HG02884 (cell line): ENCODE measurements at regions not wholly inside any gene's neighbourhood (a gene's known extent, or its start where the extent isn't known, plus 50 kb on each side); places are given as distances from the start of the nearest gene placed in this dataset.
A peak's percentile ranks its signal among the peaks of the same experiment; 100 is the strongest.
"Not testable (repeated sequence)": the region's sequence is repeated elsewhere in the genome, so short reads cannot be mapped to it uniquely, and the experiment has no call there.

ENCODE experiments used
- ATAC-seq: cut with Tn5 transposase; IDR thresholded peaks from one replicate; pipeline ENCODE4 v1.9.1; 2021; ENCODE audit warnings: mild to moderate bottlenecking, moderate library complexity; ENCODE audit not compliant: unreplicated experiment

- ATAC-seq, result no peak
Measured at GRCh38 chr2:11877764-11878163, 131.3 kb downstream of the LPIN1 start.

DNA sequence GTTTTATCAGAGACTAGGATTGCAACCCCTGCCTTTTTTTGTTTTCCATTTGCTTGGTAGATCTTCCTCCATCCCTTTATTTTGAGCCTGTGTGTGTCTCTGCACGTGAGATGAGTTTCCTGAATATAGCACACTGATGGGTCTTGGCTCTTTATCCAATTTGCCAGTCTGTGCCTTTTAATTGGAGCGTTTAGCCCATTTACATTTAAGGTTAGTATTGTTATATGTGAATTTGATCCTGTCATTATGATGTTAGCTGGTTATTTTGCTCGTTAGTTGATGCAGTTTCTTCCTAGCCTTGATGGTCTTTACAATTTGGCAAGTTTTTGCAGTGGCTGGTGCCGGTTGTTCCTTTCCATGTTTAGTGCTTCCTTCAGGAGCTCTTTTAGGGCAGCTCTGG is 138.8 kb downstream of the LPIN1 start:
- not testable (repeated sequence) for ATAC-seq

DNA sequence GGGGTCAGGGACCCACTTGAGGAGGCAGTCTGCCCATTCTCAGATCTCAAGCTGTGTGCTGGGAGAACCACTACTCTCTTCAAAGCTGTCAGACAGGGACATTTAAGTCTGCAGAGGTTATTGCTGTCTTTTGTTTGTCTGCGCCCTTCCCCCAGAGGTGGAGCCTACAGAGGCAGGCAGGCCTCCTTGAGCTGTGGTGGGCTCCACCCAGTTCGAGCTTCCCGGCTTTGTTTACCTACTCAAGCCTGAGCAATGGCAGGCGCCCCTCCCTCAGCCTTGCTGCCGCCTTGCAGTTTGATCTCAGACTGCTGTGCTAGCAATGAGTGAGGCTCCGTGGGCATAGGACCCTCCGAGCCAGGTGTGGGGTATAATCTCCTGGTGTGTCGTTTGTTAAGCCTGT is 140.5 kb downstream of the LPIN1 start:
- not testable (repeated sequence) for ATAC-seq

DNA sequence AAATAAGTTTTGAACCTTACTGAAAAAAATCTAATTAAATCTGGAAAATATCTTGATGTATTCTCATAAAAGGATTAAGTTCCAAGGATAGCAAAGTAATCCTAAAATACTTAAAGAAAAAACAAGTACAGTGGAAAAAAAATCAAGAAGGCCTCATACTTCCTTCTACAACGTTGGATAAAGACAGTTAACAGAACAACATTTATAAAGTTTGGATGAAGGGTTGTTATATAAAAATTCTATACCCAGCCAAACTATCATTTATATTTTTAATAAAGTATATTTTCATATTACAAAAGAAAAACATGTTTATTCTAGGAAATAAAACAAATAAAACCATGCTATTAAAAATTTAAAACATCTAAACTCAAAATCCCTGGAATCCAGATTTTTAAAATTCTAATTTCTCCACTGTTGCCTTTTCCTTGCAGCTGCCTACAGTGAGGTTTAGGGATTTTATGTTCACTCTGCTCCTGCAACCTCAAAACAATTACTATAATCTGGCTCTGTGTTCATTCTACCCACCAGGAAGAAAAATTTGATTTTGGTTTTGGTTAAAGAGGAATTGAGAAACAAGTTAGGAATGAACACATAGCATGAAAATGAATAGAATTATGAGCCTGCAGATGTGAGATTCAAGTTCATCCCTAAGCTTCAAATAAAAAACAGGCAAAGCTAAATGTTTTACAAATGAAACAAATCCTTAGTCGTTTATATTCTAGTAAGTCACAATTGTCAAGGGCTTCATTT is 142.8 kb downstream of the LPIN1 start:
- no peak for ATAC-seq

GRCh38 chr2:11889854-11890253 is 143.4 kb downstream of the LPIN1 start:
- no peak for ATAC-seq

DNA sequence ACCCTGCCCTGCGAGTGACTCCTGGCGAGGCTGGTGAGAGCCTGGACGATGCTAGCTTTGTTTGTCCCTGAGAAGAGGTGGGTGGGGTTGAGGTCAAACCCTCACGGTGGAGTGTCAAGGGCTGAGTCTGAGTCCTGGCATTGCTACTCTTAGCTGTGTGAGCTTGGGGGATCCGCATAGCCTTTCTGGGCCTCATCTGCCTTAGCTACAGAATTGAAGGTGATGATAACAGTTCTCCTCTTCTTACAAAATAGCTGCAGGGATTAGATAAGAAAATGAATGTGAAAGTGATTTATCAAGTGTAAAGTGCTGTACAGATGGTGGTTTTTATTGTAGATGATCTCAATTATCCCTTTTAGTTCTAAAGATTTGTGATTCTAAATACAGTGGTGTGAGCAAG is 144.6 kb downstream of the LPIN1 start:
- no peak for ATAC-seq

- ATAC-seq, result no peak
Measured at GRCh38 chr2:11891671-11892440, 145.4 kb downstream of the LPIN1 start.

DNA sequence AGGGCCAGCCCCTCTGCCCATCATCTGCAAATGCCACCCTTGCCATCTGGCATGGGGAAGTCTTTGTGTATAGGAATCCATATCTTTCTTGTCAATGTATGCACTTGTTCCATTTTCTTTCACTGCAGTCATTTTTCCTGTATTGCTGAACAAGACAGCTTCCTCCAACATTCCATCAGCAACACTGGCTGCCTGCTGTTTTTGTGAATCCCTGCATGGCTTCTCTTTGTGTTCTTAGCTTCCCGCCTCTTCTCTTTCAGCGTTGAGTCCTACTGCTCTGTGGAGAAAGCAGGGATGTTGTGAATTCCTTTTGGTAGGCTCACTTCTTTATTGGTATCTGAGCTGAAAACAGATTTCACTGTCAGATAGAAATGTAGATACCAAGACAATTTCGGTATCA is 150.0 kb downstream of the LPIN1 start:
- ATAC-seq, result no peak

GRCh38 chr2:11898576-11898975 is 152.1 kb downstream of the LPIN1 start:
- no peak for ATAC-seq

DNA sequence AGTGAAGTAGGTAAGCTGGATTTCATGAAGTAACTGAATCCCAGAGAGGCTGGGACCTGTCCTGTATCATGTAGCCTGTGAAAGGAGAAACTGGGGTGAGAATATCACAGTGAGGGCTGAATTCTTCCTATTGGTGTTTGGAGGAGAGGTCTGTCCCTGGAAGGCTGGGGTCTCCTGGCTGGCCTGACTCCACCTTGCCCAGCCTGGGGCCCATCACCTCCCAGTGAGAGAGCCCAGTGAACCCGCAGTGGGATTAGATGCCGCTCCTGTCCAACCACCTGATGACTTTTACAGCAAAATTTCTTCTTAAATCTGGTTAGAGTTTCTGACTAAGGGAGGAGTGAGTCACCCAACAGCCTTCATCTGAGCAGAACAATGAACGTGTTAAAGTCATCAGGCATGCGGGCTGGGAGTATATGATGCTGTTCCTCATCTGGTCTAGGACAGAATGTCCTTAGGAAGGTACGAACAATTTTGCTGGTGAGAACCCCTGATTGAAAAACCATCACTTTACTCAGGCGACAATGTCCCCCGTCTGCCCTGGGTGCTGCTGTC is 152.9 kb downstream of the LPIN1 start:
- no peak for ATAC-seq

DNA sequence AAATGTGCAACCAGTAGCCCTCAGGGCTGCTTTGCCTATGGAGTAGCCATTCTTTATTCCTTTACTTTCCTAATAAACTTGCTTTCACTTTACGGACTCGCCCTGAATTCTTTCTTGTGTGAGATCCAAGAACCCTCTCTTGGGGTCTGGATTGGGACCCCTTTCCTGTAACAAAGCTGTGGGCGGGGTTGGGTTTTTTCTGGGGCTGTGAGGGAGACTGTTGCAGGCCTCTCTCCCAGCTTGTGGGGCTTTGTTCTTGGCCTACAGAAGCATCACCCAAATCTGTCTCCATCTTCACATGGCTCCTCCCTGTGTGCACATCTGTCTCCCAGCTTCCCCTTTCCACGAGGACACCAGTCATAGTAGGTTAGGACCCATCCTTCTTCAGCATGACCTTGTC is 154.5 kb downstream of the LPIN1 start:
- not testable (repeated sequence) for ATAC-seq

- no peak for ATAC-seq
Measured at GRCh38 chr2:11901351-11902069, 155.1 kb downstream of the LPIN1 start.

DNA sequence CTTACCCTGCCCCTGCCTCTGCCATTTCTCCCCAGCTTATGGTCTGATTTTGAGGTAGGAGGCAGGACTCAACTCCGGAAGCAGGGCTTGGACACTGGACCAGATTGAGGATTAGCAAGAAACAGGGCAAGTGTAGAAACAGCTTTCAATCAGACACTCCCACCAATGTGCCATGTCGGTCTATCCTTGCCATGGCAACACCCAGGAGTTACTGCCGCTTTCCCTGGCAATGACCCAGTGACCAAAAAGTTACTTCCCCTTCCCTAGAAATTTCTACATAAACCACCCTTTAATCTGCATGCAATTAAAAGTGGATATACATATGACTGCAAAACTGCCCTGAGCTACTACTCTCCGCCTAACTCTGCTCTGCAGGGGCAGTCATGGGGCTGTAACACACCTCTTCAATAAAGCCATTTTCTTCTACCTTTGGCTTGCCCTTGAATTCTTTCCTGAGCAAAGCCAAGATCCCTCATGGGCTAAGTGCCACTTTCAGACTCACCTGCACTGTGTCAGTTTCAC is 156.7 kb downstream of the LPIN1 start:
- no peak for ATAC-seq

- ATAC-seq, result peak; percentile 69
Measured at GRCh38 chr2:11904029-11904428, 157.6 kb downstream of the LPIN1 start.

DNA sequence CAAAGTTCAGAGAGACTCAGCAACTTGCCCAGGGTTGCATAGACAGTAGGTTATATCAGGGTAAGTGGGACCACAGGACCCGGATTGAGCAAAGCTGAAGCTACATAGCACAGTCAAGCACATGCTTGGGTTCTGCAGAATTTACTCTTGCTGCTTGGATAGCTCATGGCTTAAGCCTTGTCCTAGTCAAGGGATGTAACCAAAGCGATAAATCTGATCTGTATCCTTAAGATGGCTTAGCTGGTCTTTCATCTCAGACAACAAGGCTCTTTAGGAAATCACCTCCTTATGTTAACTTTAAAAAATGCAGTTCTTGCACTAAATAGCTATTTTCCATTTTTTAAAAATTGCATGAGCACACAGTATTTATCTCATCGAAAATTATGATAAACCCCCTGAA is 158.5 kb downstream of the LPIN1 start:
- no peak for ATAC-seq

GRCh38 chr2:11907190-11907589 is 160.8 kb downstream of the LPIN1 start:
- no peak for ATAC-seq

DNA sequence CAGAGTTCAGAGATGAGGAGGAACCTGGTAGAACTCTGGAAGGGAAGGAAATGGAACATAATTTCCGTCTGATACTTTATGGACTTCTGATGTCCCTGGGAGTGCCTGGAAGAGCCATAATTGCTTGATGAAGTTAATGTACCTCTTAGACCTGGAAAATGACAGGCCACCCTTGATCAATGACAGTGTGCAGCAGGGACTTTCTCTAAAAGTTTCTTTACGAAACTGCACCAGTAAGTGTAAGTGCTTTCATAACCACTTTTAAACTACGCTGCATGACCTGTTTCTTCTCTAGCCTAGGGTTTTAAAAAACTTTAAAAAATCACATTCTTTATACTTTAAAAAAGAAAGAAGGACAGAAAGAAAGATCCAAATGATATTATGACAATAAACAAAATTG is 164.5 kb downstream of the LPIN1 start:
- no peak for ATAC-seq

- no peak for ATAC-seq
Measured at GRCh38 chr2:11912980-11913379, 166.5 kb downstream of the LPIN1 start.

GRCh38 chr2:11914455-11914854 is 168.0 kb downstream of the LPIN1 start:
- no peak for ATAC-seq

DNA sequence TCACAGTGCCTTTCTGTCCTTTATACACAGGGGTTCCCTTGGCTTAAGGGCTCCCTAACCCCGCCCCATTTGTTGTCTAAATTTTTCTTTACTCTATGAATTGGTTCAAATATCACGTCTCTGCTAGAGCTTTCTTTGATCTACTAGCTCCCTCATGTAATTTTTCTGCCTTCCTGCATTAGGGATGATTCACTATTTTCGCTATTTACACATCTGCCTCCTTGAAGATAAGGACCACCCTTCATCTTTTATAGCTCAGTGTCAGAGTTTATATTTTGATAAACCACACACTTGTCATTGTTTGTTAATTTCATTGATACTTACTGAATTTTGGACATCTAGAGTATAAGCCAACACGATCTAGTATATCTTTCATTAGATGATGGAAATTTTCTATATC is 169.2 kb downstream of the LPIN1 start:
- no peak for ATAC-seq

- no peak for ATAC-seq
Measured at GRCh38 chr2:11919953-11920352, 173.5 kb downstream of the LPIN1 start.
